Esophagus squamous epithelium (tissue), 4 donors: ENCODE measurements at regions not wholly inside any gene's neighbourhood (a gene's known extent, or its start where the extent isn't known, plus 50 kb on each side); places are given as distances from the start of the nearest gene placed in this dataset.
"Not testable (repeated sequence)": the region's sequence is repeated elsewhere in the genome, so short reads cannot be mapped to it uniquely, and the experiment has no call there.

Source experiments
- POLR2A ChIP-seq, 4 donors: fragments of 450-650 bp; IDR thresholded peaks; one replicate each; pipeline ENCODE4 v1.6.1; 2017; ENCODE audit warnings: antibody characterized with exemption in 4 of 4, mild to moderate bottlenecking in 4 of 4, moderate library complexity in 3 of 4
- TF ChIP-seq, protein P1 (sequence below), 6 experiments: fragments of 450-650 bp in 4 of 6; fragments of 200-600 bp in 2 of 6; sonication (generic) in 2 of 6; IDR thresholded peaks; one replicate each; pipeline ENCODE4 v1.5.1; 2016 to 2019; ENCODE audit warnings: antibody characterized with exemption in 6 of 6, mild to moderate bottlenecking in 4 of 6, moderate library complexity in 4 of 6

DNA sequence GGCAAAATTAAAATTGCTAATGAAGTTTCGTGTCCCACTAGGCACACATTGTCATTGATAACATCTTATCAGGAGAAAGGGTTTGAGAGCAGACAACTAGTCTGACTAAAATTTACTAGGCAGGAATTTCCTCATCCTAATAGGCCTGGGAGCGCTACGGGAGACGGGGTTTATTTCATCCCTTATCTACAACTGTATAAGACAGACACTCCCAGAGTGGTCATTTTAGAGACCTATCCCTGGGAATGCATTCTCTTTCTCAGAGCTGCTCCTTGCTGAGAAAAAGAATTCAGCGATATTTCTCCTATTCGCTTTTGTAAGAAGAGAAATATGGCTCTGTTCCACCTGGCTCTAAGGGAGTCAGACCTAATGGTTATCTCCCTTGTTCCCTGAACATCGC, 191.8 kb downstream of the NDUFS4 start:
- TF ChIP-seq, protein P1, sequence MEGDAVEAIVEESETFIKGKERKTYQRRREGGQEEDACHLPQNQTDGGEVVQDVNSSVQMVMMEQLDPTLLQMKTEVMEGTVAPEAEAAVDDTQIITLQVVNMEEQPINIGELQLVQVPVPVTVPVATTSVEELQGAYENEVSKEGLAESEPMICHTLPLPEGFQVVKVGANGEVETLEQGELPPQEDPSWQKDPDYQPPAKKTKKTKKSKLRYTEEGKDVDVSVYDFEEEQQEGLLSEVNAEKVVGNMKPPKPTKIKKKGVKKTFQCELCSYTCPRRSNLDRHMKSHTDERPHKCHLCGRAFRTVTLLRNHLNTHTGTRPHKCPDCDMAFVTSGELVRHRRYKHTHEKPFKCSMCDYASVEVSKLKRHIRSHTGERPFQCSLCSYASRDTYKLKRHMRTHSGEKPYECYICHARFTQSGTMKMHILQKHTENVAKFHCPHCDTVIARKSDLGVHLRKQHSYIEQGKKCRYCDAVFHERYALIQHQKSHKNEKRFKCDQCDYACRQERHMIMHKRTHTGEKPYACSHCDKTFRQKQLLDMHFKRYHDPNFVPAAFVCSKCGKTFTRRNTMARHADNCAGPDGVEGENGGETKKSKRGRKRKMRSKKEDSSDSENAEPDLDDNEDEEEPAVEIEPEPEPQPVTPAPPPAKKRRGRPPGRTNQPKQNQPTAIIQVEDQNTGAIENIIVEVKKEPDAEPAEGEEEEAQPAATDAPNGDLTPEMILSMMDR (IDR thresholded peaks at IDR 0.05), result not testable (repeated sequence)
- TF ChIP-seq POLR2A (IDR thresholded peaks at IDR 0.05), result not testable (repeated sequence)
